Sigmoid colon (tissue), 6 donors: ENCODE measurements at regions not wholly inside any gene's neighbourhood (a gene's known extent, or its start where the extent isn't known, plus 50 kb on each side); places are given as distances from the start of the nearest gene placed in this dataset.

Experiments used
- DNase-seq: peaks from one replicate; pipeline ENCODE4 v3.0.0-alpha.2; 2019
- H3K27ac ChIP-seq, 4 donors: fragments of 200-600 bp; sonication (generic); one replicate each; pipeline ENCODE4 v1.5.1; 2016 to 2019; ENCODE audit warnings: mild to moderate bottlenecking in 1 of 4
- H3K27me3 ChIP-seq, 3 donors: fragments of 200-600 bp; sonication (generic); one replicate each; pipeline ENCODE4 v1.5.1; 2019; ENCODE audit warnings: mild to moderate bottlenecking in 1 of 3
- H3K36me3 ChIP-seq, 4 donors: fragments of 200-600 bp; sonication (generic); one replicate each; pipeline ENCODE4 v1.5.1; 2016 to 2019
- H3K4me1 ChIP-seq, 4 donors: fragments of 200-600 bp; sonication (generic); one replicate each; pipeline ENCODE4 v1.5.1; 2017 to 2019
- H3K4me3 ChIP-seq, 4 donors: fragments of 200-600 bp; sonication (generic); one replicate each; pipeline ENCODE4 v1.5.1; 2017 to 2019; ENCODE audit warnings: mild to moderate bottlenecking in 2 of 4, moderate library complexity in 1 of 4
- H3K9me3 ChIP-seq, 4 donors: fragments of 200-600 bp in 3 of 4; sonication (generic) in 3 of 4; one replicate each; pipeline versions ENCODE4 v1.5.1 to v1.6.1; 2013 to 2019
- CTCF ChIP-seq, 4 experiments: fragments of 450-650 bp in 3 of 4; fragments of 200-600 bp in 1 of 4; IDR thresholded peaks; one replicate each; pipeline ENCODE4 v1.5.1; 2016 to 2019; ENCODE audit warnings: antibody characterized with exemption in 4 of 4, mild to moderate bottlenecking in 3 of 4, moderate library complexity in 2 of 4
- EP300 ChIP-seq, 4 donors: sonication (generic); formaldehyde crosslinking; IDR thresholded peaks; one replicate each; pipeline ENCODE4 v1.6.1; 2017; ENCODE audit warnings: antibody characterized with exemption in 4 of 4
- POLR2A ChIP-seq, 2 donors: fragments of 450-650 bp; IDR thresholded peaks; one replicate each; pipeline ENCODE4 v1.6.1; 2016; ENCODE audit warnings: antibody characterized with exemption in 2 of 2, mild to moderate bottlenecking in 2 of 2, moderate library complexity in 2 of 2
- POLR2AphosphoS5 ChIP-seq, 4 donors: sonication (generic); formaldehyde crosslinking; IDR thresholded peaks; one replicate each; pipeline ENCODE4 v1.6.1; 2017; ENCODE audit warnings: antibody characterized with exemption in 4 of 4
- WGBS, 2 donors: extraction: QIAGEN DNeasy Blood & Tissue Kit; methylation state at CpG; one replicate each; pipeline ENCODE4 v1.1.7; 2013; 5-methylcytosine and 5-hydroxymethylcytosine counted together
- intact Hi-C: fragments of 100-400 bp; cut with DNase I; formaldehyde crosslinking; loops from one replicate; pipeline ENCODE4 v1.15.1; 2023
- donor health status: healthy with polysubstance abuse.
- donor health status: healthy.

- no peaks in the 10 kb centered on the region for H3K9me3 ChIP-seq
- no peak for TF ChIP-seq POLR2AphosphoS5 (IDR thresholded peaks at IDR 0.05)
- TF ChIP-seq EP300 (IDR thresholded peaks at IDR 0.05), result no peak
- no peak for TF ChIP-seq POLR2A (IDR thresholded peaks at IDR 0.05)
- TF ChIP-seq CTCF (IDR thresholded peaks at IDR 0.05), result no peak
- H3K36me3 ChIP-seq, result no peaks in the 10 kb centered on the region
- H3K4me1 ChIP-seq, result peaks cover 0 to 14% (median 4%) of the 10 kb centered on the region in 4 donors
- H3K27ac ChIP-seq, result no peak overlapping the region
- no peak for DNase-seq
- no peak overlapping the region for H3K4me3 ChIP-seq
- intact Hi-C loops, result no loop called here
- WGBS, 2 donors, result 80 to 81% methylated on average over 2 of the region's 2 CpGs
- H3K27me3 ChIP-seq, result no peaks in the 10 kb centered on the region
Observed at GRCh38 chr1:168824418-168825065, 95.5 kb upstream of the DPT start.

- Histone ChIP-seq H3K4me3 (no peak overlapping the region), H3K27ac (no peak overlapping the region), H3K9me3 (no peaks in the 10 kb centered on the region), H3K27me3 (no peaks in the 10 kb centered on the region), H3K36me3 (no peaks in the 10 kb centered on the region), H3K4me1 (peaks cover 0 to 14% (median 4%) of the 10 kb centered on the region in 4 donors)
- no peak for DNase-seq
- TF ChIP-seq CTCF (IDR thresholded peaks at IDR 0.05) (no peak), EP300 (IDR thresholded peaks at IDR 0.05) (no peak)
- WGBS, 2 donors, result 29 to 53% methylated on average over 1 of the region's 1 CpG
- intact Hi-C loops, result no loop called here
Observed at GRCh38 chr1:168825129-168825528, 96.1 kb upstream of the DPT start.

- H3K4me1 ChIP-seq, result peaks cover 0 to 14% (median 4%) of the 10 kb centered on the region in 4 donors
- H3K9me3 ChIP-seq, result no peaks in the 10 kb centered on the region
- DNase-seq, result no peak
- no peaks in the 10 kb centered on the region for H3K27me3 ChIP-seq
- H3K4me3 ChIP-seq, result no peak overlapping the region
- H3K36me3 ChIP-seq, result no peaks in the 10 kb centered on the region
- no peak overlapping the region for H3K27ac ChIP-seq
- TF ChIP-seq CTCF (IDR thresholded peaks at IDR 0.05) (no peak), POLR2AphosphoS5 (IDR thresholded peaks at IDR 0.05) (no peak), EP300 (IDR thresholded peaks at IDR 0.05) (no peak), POLR2A (IDR thresholded peaks at IDR 0.05) (no peak)
- intact Hi-C loops, result no loop called here
- 57 to 77% methylated on average over 3 of the region's 3 CpGs for WGBS, 2 donors
Observed at GRCh38 chr1:168825820-168826219, 96.8 kb upstream of the DPT start.

- Histone ChIP-seq H3K9me3 (no peaks in the 10 kb centered on the region), H3K36me3 (no peaks in the 10 kb centered on the region), H3K4me1 (peaks cover 0 to 14% (median 4%) of the 10 kb centered on the region in 4 donors), H3K27me3 (no peaks in the 10 kb centered on the region), H3K4me3 (no peak overlapping the region), H3K27ac (no peak overlapping the region)
- intact Hi-C loops, result no loop called here
- TF ChIP-seq CTCF (IDR thresholded peaks at IDR 0.05) (no peak), POLR2A (IDR thresholded peaks at IDR 0.05) (no peak)
- no peak for DNase-seq
- 97 to 99% methylated on average over 3 of the region's 3 CpGs for WGBS, 2 donors
Observed at GRCh38 chr1:168826269-168826668, 97.3 kb upstream of the DPT start.

GRCh38 chr1:168827557-168827956, 98.6 kb upstream of the DPT start:
- TF ChIP-seq EP300 (IDR thresholded peaks at IDR 0.05) (peak in 1 of 4 donors; percentile 53), CTCF (IDR thresholded peaks at IDR 0.05) (no peak), POLR2A (IDR thresholded peaks at IDR 0.05) (no peak), POLR2AphosphoS5 (IDR thresholded peaks at IDR 0.05) (peak; percentile 49 to 87 (median 68))
- WGBS, 2 donors, result 88 to 100% methylated on average over 2 of the region's 2 CpGs
- no peak overlapping the region for H3K4me3 ChIP-seq
- H3K4me1 ChIP-seq, result peaks cover 0 to 14% (median 4%) of the 10 kb centered on the region in 4 donors
- peak overlapping the region in 1 of 4 donors; percentile 30 for H3K27ac ChIP-seq
- no peaks in the 10 kb centered on the region for H3K27me3 ChIP-seq
- no peaks in the 10 kb centered on the region for H3K9me3 ChIP-seq
- intact Hi-C loops, result no loop called here
- no peaks in the 10 kb centered on the region for H3K36me3 ChIP-seq
- no peak for DNase-seq
